Fibroblast of pulmonary artery (primary cell): ENCODE measurements at regions not wholly inside any gene's neighbourhood (a gene's known extent, or its start where the extent isn't known, plus 50 kb on each side); places are given as distances from the start of the nearest gene placed in this dataset.
A peak's percentile ranks its signal among the peaks of the same experiment; 100 is the strongest.

Experiments used
- DNase-seq: peaks from one replicate; pipeline ENCODE4 v3.0.0-alpha.2; 2010; ENCODE audit warnings: low read depth
- H3K4me3 ChIP-seq: replicated peaks from 2 replicates; pipeline ENCODE4 v1.5.1; 2011; ENCODE audit warnings: low read depth, mild to moderate bottlenecking, control low read depth, low read length, moderate library complexity
- TF ChIP-seq, protein P1 (sequence below): IDR thresholded peaks from 2 replicates; pipeline ENCODE4 v1.5.1; 2011; ENCODE audit warnings: mild to moderate bottlenecking, control low read depth, low read length, inconsistent platforms; ENCODE audit errors: missing control alignments

DNA sequence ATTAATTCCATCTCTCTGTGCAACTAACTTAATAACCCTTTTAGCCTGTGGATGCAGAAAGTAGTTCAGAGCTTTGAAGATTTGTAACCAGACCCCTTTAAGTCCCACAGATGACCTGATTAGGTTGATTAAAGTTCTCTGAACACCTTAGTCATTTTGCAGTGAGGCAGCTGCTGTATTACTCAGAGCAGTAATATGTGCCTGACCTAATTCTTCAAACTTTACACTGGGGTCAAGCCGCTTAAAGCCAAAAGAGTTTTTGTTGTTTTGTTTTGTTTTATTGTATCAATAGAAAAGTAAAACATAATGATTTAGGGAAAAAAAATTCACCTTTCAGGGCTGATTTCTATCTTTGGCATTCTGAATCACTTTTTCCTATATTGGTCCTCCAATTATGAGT lies 78.6 kb upstream of the PLEKHG7 start:
- DNase-seq = peak; percentile 46

DNA sequence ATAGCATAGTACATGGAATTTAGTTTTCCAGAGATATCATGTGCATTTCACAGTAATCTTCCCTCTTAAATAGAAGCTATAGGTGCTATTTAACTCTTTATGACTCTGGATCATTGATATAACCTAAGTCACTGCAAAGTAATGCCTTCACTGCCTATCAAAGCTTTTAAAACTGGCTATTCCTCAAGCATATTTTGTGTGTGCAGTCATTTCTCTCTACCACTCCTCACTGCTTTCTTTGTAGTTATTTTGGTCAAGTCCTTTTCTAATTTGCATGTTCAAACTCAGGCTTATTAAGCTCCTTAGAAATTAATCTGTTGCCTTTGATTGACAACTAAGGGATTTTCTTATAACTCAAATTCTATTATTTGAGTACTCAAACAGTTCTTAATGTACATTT lies 79.4 kb upstream of the PLEKHG7 start:
- TF ChIP-seq, protein P1, sequence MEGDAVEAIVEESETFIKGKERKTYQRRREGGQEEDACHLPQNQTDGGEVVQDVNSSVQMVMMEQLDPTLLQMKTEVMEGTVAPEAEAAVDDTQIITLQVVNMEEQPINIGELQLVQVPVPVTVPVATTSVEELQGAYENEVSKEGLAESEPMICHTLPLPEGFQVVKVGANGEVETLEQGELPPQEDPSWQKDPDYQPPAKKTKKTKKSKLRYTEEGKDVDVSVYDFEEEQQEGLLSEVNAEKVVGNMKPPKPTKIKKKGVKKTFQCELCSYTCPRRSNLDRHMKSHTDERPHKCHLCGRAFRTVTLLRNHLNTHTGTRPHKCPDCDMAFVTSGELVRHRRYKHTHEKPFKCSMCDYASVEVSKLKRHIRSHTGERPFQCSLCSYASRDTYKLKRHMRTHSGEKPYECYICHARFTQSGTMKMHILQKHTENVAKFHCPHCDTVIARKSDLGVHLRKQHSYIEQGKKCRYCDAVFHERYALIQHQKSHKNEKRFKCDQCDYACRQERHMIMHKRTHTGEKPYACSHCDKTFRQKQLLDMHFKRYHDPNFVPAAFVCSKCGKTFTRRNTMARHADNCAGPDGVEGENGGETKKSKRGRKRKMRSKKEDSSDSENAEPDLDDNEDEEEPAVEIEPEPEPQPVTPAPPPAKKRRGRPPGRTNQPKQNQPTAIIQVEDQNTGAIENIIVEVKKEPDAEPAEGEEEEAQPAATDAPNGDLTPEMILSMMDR = no peak
- H3K4me3 ChIP-seq = no peak overlapping the region
- no peak for DNase-seq

More for the DNA sequence above, 78.6 kb upstream of the PLEKHG7 start:
- TF ChIP-seq, protein P1 = no peak
- H3K4me3 ChIP-seq = no peak overlapping the region

- TF ChIP-seq, protein P1 = no peak
- no peak for DNase-seq
- H3K4me3 ChIP-seq = no peak overlapping the region
Observed at GRCh38 chr12:92621833-92622232, 81.0 kb upstream of the PLEKHG7 start.

- DNase-seq = no peak
- TF ChIP-seq, protein P1 = no peak
- H3K4me3 ChIP-seq = no peak overlapping the region
Observed at GRCh38 chr12:92621312-92621711, 81.5 kb upstream of the PLEKHG7 start.

DNA sequence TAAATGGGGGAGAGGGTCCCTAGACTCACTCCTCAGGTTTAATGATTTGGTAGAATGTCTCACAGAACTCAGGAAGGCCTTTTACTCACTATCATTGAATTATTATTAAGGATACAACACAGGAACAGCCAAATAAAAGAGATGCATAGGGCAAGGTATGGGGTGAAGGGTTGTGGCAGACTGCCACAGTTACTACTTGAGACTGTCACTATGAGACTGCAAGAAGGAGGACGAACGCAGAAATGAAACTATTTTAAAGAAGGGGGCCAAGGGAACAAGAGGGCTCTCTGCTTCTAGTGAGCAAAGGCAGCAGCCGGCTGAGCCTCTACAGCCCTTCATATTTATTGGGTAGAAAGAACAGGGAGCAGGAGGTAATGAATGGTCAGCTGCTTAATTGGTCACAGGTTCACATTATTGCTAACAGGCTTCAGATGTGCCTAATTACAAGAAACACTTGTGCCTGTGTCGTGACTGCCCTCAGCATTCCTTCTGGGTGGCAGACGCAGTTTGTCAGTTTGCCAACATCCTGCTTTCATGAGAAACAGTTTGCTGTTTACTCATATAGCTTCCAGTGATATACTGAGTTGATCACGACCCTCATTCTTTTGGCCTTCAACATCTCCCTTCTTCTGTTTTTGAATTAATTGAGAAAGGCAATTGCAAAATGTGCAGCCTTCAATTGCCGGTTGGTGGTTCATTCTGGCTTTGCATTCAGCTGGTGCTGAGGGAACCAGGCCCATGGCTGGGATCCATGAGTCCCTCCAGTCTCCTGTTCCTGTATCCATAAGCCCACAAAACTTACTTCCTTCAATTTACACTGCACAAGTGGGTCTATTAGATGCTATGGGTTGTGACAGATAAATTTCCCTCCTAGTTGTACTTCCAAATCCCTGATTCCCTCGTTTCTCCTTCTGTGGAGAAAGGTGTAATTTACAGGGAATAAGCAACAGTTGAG lies 82.8 kb upstream of the PLEKHG7 start:
- TF ChIP-seq, protein P1 = no peak
- DNase-seq = peak; percentile 47
- H3K4me3 ChIP-seq = no peak overlapping the region

GRCh38 chr12:92619026-92619425 lies 83.8 kb upstream of the PLEKHG7 start:
- TF ChIP-seq, protein P1 = no peak
- no peak overlapping the region for H3K4me3 ChIP-seq
- no peak for DNase-seq
